Retinal pigment epithelial cell (primary cell): ENCODE measurements at regions not wholly inside any gene's neighbourhood (a gene's known extent, or its start where the extent isn't known, plus 50 kb on each side); places are given as distances from the start of the nearest gene placed in this dataset.

ENCODE experiments used
- DNase-seq: peaks from one replicate; pipeline ENCODE4 v3.0.0-alpha.2; 2010; ENCODE audit warnings: low read depth
- H3K4me3 ChIP-seq: 2 replicates; pipeline ENCODE4 v1.5.1; 2011; ENCODE audit warnings: mild to moderate bottlenecking, low read length, control low read depth, moderate library complexity
- TF ChIP-seq, protein P1 (sequence below): conservative IDR thresholded peaks from 2 replicates; pipeline ENCODE4 v1.5.1; 2011; ENCODE audit warnings: low read depth, low read length, control low read depth, inconsistent platforms

DNA sequence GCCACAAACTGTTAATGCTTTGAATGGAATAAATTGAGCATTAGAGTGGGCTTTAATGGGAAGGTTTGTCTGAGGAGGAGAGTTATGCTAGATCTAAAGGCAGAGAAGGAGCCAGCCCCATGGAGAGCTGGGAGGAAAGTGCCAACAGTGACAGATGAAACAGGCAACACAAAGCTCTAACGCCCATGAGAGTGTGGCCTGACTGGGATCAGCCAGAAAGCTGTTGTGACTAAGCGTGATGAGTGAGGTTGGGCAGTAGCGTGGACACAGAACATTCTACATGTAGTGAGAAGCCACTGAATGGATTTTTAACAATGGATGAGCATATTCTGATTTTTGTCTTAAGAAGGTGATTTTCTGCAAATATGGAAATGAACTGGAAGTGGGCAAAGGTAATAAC is 185.3 kb upstream of the SIX2 start:
- DNase-seq: no peak

DNA sequence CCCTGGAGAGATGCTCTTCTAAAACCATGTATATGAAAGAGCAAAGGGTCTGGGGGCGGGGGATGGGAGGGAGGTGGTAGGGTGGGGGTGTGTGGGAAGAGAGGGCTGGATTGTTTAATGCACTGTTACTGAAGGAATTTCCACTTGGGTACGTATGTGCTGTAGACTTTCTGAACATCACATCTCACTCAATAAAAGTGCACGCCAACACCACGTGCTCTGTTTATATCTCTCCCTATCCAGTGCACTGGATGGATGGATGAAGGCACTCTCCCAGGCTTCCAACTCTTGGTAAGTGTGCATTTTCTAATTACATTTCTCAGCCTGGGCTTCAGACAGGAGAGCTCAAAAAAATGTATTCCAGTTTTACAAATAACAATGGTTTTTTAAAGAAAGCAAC is 184.3 kb upstream of the SIX2 start:
- no peak overlapping the region for H3K4me3 ChIP-seq
- TF ChIP-seq, protein P1, sequence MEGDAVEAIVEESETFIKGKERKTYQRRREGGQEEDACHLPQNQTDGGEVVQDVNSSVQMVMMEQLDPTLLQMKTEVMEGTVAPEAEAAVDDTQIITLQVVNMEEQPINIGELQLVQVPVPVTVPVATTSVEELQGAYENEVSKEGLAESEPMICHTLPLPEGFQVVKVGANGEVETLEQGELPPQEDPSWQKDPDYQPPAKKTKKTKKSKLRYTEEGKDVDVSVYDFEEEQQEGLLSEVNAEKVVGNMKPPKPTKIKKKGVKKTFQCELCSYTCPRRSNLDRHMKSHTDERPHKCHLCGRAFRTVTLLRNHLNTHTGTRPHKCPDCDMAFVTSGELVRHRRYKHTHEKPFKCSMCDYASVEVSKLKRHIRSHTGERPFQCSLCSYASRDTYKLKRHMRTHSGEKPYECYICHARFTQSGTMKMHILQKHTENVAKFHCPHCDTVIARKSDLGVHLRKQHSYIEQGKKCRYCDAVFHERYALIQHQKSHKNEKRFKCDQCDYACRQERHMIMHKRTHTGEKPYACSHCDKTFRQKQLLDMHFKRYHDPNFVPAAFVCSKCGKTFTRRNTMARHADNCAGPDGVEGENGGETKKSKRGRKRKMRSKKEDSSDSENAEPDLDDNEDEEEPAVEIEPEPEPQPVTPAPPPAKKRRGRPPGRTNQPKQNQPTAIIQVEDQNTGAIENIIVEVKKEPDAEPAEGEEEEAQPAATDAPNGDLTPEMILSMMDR: no peak
- no peak for DNase-seq

More for the DNA sequence above, 185.3 kb upstream of the SIX2 start:
- TF ChIP-seq, protein P1: no peak
- H3K4me3 ChIP-seq: no peak overlapping the region

DNA sequence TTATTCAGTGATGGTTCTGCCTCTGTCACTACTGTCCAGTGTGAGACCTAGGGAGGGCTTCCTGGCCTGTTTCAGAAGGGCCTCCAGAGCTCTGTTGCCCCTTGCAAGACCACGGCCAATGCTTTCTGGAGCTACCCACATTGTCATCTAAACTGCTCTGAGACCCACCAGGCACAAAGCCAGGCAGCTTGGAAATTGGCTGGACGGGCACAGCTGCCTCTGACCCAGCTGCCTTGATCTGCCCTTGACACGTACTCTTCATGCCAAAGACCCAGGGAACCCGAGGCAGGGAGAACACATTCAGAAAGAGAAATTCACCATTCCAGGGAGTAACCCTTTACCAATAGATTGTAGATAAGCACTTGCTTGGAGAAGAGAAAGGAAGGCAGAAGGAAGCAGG is 183.7 kb upstream of the SIX2 start:
- H3K4me3 ChIP-seq: no peak overlapping the region
- TF ChIP-seq, protein P1: no peak
- no peak for DNase-seq

DNA sequence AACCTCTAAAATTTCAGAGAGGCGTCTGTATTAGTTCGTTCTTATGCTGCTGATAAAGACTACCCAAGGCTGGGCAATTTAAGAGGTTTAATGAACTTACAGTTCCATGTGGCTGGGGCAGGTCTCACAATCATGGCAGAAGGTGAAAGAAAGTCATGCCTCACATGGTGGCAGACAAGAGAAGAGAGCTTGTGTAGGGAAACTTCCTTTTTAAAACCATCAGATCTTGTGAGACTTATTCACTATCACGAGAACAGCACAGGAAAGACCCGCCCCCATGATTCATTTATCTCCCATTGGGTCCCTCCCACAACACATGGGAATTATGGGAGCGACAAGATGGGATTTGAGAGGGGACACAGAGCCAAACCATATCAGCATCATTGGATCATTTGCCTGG is 183.2 kb upstream of the SIX2 start:
- TF ChIP-seq, protein P1: no peak
- no peak for DNase-seq
- H3K4me3 ChIP-seq: no peak overlapping the region

DNA sequence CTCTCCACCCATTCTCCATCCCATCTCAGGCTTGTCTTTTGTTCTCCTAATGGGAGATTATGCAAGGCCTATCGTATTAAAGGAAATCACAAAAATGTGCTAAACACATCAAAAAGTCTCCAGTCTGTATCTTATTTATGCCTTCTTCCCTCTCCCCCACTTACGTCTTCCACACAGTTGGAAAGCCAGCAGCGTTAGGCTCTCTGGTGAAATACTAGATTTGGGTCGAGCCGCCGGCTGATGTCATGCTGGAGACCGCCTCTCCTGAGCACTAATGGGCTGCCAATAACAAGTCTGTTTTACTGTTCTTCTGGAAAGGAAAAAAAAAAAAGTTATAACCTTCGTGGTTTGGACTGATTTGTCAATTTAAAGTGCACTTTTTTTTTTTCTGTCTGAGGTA is 182.7 kb upstream of the SIX2 start:
- no peak overlapping the region for H3K4me3 ChIP-seq
- TF ChIP-seq, protein P1: no peak
- DNase-seq: no peak

DNA sequence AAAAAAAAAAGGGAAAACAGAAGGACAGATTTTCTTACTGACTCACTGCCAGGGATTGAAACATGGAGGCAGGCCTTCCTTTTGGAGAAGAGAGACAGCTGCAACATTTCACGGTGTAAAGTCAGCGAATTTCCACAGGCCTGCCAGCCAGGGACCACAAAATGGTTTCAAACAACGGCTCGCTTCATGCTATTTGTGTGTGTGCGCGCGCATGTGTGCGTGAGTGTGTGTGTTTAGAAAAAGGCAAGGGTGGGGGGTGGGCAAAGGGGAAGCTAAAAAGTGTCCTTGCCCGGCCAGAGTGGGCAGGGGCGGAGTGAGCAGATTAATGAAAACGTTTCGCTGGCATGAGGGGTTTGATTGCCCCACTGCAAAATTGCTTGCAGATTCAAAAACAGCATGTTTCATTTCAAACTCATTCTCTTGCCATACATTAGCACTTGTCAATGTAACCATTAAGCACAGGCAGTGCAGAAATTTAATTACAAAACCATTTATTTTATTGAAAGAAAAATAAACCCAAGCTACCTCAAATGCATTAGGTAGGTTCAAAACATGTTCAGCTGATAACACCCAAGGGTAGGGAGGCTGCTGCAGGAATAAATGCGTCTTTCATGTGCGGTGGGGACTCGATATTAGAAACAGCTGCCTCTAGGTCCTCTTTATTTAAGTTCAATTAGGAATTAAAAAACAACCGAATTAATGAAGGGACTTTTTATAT is 182.1 kb upstream of the SIX2 start:
- no peak overlapping the region for H3K4me3 ChIP-seq
- TF ChIP-seq, protein P1: no peak
- no peak for DNase-seq

DNA sequence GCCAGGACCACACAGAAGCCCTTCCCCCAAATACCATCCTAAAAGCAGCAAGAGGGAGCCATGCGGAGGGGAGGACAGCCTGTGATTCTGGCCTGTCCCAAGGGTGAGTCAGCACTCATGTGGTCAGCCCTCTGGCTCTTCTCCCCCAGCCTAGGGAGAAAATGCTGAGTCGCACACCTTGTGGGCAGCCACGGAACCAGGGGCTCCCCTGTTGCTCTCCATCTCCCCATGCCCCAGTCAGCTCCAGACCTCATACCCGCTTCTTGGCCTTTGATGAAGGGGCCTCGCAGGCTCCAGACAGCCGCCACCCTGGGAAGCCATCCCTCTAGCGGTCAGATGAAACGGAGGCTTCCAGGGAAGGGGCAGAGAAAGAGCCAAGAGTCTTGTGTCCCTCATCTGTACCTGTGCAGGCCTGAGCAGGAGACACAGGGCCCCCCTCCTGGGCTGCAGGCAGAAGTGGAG is 181.3 kb upstream of the SIX2 start:
- no peak for DNase-seq
- TF ChIP-seq, protein P1: no peak
- H3K4me3 ChIP-seq: no peak overlapping the region
